H1 (cell line): ENCODE measurements at regions not wholly inside any gene's neighbourhood (a gene's known extent, or its start where the extent isn't known, plus 50 kb on each side); places are given as distances from the start of the nearest gene placed in this dataset.

Experiments used
- CTCF ChIA-PET: fragments of 300-600 bp; sonication (Branson Sonifier 250); formaldehyde crosslinking; loops from one replicate; lab custom pipeline; 2021; ENCODE audit not compliant: partially characterized antibody; lab: Charles Lee
- POLR2A ChIA-PET: fragments of 300-600 bp; sonication (Branson Sonifier 250); formaldehyde crosslinking; loops from one replicate; lab custom pipeline; 2021; ENCODE audit warnings: inconsistent platforms; ENCODE audit not compliant: partially characterized antibody; lab: Charles Lee
- DNase-seq, 2 experiments: peaks; one replicate each; pipeline versions ENCODE4 v3.0.0 to v3.0.0-alpha.2; 2010 to 2022; ENCODE audit warnings: low spot score in 2 of 2, low read depth in 1 of 2, mixed read lengths in 1 of 2
- FAIRE-seq: peaks from 2 replicates; lab custom pipeline; 2011; peaks lifted over from hg19 to GRCh38; lab: Jason Lieb, UNC
- H2AFZ ChIP-seq: 2 replicates; pipeline ENCODE4 v1.8.1; 2012; ENCODE audit warnings: low read length, inconsistent platforms
- H2AK5ac ChIP-seq: 2 replicates; pipeline ENCODE4 v1.6.1; 2013; ENCODE audit warnings: low read depth, low read length
- H2BK120ac ChIP-seq: replicated peaks from 2 replicates; pipeline ENCODE3; 2013; ENCODE audit warnings: low read depth, low read length, inconsistent platforms
- H2BK12ac ChIP-seq: 2 replicates; pipeline ENCODE4 v1.6.1; 2013; ENCODE audit warnings: low read depth, low read length
- H2BK15ac ChIP-seq: 2 replicates; pipeline ENCODE4 v1.6.1; 2013; ENCODE audit warnings: low read length
- H2BK20ac ChIP-seq: 2 replicates; pipeline ENCODE4 v1.6.1; 2013; ENCODE audit warnings: low read length
- H2BK5ac ChIP-seq: 2 replicates; pipeline ENCODE4 v1.6.1; 2013; ENCODE audit warnings: low read depth, low read length
- H3K14ac ChIP-seq: 2 replicates; pipeline ENCODE4 v1.6.1; 2013; ENCODE audit warnings: inconsistent platforms; ENCODE audit not compliant: insufficient read length
- H3K18ac ChIP-seq: 2 replicates; pipeline ENCODE4 v1.6.1; 2013; ENCODE audit warnings: low read length; ENCODE audit errors: extremely low read depth
- H3K23ac ChIP-seq: 2 replicates; pipeline ENCODE4 v1.6.1; 2013; ENCODE audit warnings: inconsistent platforms; ENCODE audit not compliant: insufficient read length
- H3K23me2 ChIP-seq: 2 replicates; pipeline ENCODE4 v1.6.1; 2013; ENCODE audit warnings: low read depth, low read length
- H3K27ac ChIP-seq: 2 replicates; pipeline ENCODE4 v1.6.1; 2011; ENCODE audit warnings: low read depth, low read length, inconsistent platforms
- H3K27me3 ChIP-seq, 4 experiments: replicated peaks in 1 of 4; 1 replicate in 1 of 4; 2 replicates in 3 of 4; pipeline versions ENCODE4 v1.6.1 to v1.8.1; 2011 to 2013; ENCODE audit warnings: low read length in 3 of 4, mild to moderate bottlenecking in 3 of 4, inconsistent platforms in 2 of 4, mixed read lengths in 2 of 4, moderate library complexity in 1 of 4; ENCODE audit not compliant: control insufficient read depth in 3 of 4, insufficient read depth in 3 of 4; ENCODE audit errors: extremely low read depth in 1 of 4
- H3K36me3 ChIP-seq, 4 experiments: 2 replicates each; pipeline versions ENCODE4 v1.6.1 to v1.8.1; 2011 to 2013; ENCODE audit warnings: mild to moderate bottlenecking in 4 of 4, low read length in 3 of 4, moderate library complexity in 2 of 4, control low read depth in 1 of 4, inconsistent platforms in 1 of 4; ENCODE audit not compliant: insufficient read depth in 4 of 4, control insufficient read depth in 2 of 4
- H3K4ac ChIP-seq: replicated peaks from 2 replicates; pipeline ENCODE3; 2013; ENCODE audit warnings: low read length, low read depth, mixed read lengths, inconsistent platforms; ENCODE audit not compliant: insufficient read length
- H3K4me1 ChIP-seq, 4 experiments: replicated peaks in 1 of 4; 1 replicate in 1 of 4; 2 replicates in 3 of 4; pipeline versions ENCODE4 v1.6.1 to v1.8.1; 2011 to 2013; ENCODE audit warnings: low read length in 3 of 4, inconsistent platforms in 2 of 4, mixed read lengths in 1 of 4; ENCODE audit not compliant: insufficient read depth in 4 of 4, control insufficient read depth in 3 of 4
- H3K4me2 ChIP-seq, 2 experiments: 2 replicates each; pipeline versions ENCODE4 v1.6.1 to v1.8.1; 2011 to 2013; ENCODE audit warnings: low read depth in 2 of 2, low read length in 2 of 2, control low read depth in 1 of 2, inconsistent platforms in 1 of 2, mild to moderate bottlenecking in 1 of 2; ENCODE audit not compliant: insufficient read depth in 1 of 2
- H3K4me3 ChIP-seq, 4 experiments: fragments of 200-600, 300-600 bp in 1 of 4; sonication (generic), shearing (Covaris generic), sonication (Bioruptor Twin) in 1 of 4; 2 replicates each; pipeline versions ENCODE4 v1.5.1 to v1.8.1; 2011 to 2016; ENCODE audit warnings: low read length in 4 of 4, low read depth in 3 of 4, control low read depth in 2 of 4, inconsistent platforms in 2 of 4, mild to moderate bottlenecking in 2 of 4, mixed read lengths in 1 of 4, moderate library complexity in 1 of 4; ENCODE audit not compliant: insufficient read depth in 2 of 4; ENCODE audit errors: extremely low read depth in 1 of 4
- H3K56ac ChIP-seq: replicated peaks from 2 replicates; pipeline ENCODE3; 2013; ENCODE audit warnings: low read depth, mild to moderate bottlenecking, mixed read lengths, low read length, inconsistent platforms; ENCODE audit not compliant: insufficient read length
- H3K79me1 ChIP-seq: 2 replicates; pipeline ENCODE4 v1.6.1; 2013; ENCODE audit warnings: low read depth, low read length, control low read depth
- H3K79me2 ChIP-seq, 2 experiments: 2 replicates each; pipeline versions ENCODE4 v1.6.1 to v1.8.1; 2012 to 2013; ENCODE audit warnings: low read length in 2 of 2, mild to moderate bottlenecking in 2 of 2, inconsistent platforms in 1 of 2; ENCODE audit not compliant: insufficient read depth in 2 of 2, control insufficient read depth in 1 of 2
- H3K9ac ChIP-seq, 4 experiments: replicated peaks in 1 of 4; 1 replicate in 1 of 4; 2 replicates in 3 of 4; pipeline versions ENCODE4 v1.6.1 to v1.8.1; 2011 to 2013; ENCODE audit warnings: low read depth in 3 of 4, low read length in 3 of 4, control low read depth in 2 of 4, mild to moderate bottlenecking in 2 of 4, moderate library complexity in 2 of 4, inconsistent platforms in 1 of 4; ENCODE audit errors: extremely low read depth in 1 of 4
- H3K9me3 ChIP-seq, 2 experiments: 2 replicates each; pipeline versions ENCODE4 v1.6.1 to v1.8.1; 2012 to 2013; ENCODE audit warnings: mild to moderate bottlenecking in 2 of 2, moderate library complexity in 2 of 2, control low read depth in 1 of 2, inconsistent platforms in 1 of 2, low read depth in 1 of 2, low read length in 1 of 2, mixed read lengths in 1 of 2; ENCODE audit not compliant: insufficient read depth in 2 of 2
- H4K20me1 ChIP-seq, 2 experiments: replicated peaks in 1 of 2; 2 replicates each; pipeline versions ENCODE3 to v1.8.1; 2011 to 2013; ENCODE audit warnings: inconsistent platforms in 2 of 2, low read length in 2 of 2, mild to moderate bottlenecking in 1 of 2; ENCODE audit not compliant: insufficient read depth in 2 of 2, control insufficient read depth in 1 of 2
- H4K5ac ChIP-seq: 2 replicates; pipeline ENCODE4 v1.6.1; 2013; ENCODE audit warnings: low read length, low read depth, mixed read lengths, inconsistent platforms; ENCODE audit not compliant: insufficient read length
- H4K8ac ChIP-seq: 2 replicates; pipeline ENCODE4 v1.8.0; 2013; ENCODE audit warnings: mild to moderate bottlenecking, moderate library complexity, low read length, inconsistent platforms; ENCODE audit not compliant: insufficient read depth; ENCODE audit errors: extremely low read depth
- H4K91ac ChIP-seq: replicated peaks from 2 replicates; pipeline ENCODE3; 2013; ENCODE audit warnings: low read length, mixed read lengths, inconsistent platforms; ENCODE audit not compliant: insufficient read length
- CEBPB ChIP-seq: IDR thresholded peaks from 2 replicates; pipeline ENCODE4 v1.6.1; 2012; ENCODE audit warnings: low read depth, low read length
- CHD2 ChIP-seq: IDR thresholded peaks from 2 replicates; pipeline ENCODE4 v1.6.1; 2012; ENCODE audit warnings: low read length, improper control_type of control experiment
- EZH2 ChIP-seq: fragments of 200-600 bp; sonication (generic); IDR thresholded peaks from 2 replicates; pipeline ENCODE4 v1.7.1; 2012; ENCODE audit warnings: low read depth, mild to moderate bottlenecking, moderate library complexity, low read length, inconsistent platforms; ENCODE audit not compliant: severe bottlenecking
- GABPA ChIP-seq: IDR thresholded peaks from 2 replicates; pipeline ENCODE4 v1.6.1; 2011; ENCODE audit warnings: mild to moderate bottlenecking, low read length, moderate library complexity, borderline replicate concordance; ENCODE audit not compliant: insufficient read depth
- HDAC2 ChIP-seq, 2 experiments: fragments of 300-600 bp in 1 of 2; sonication (generic) in 1 of 2; IDR thresholded peaks; 2 replicates each; pipeline ENCODE4 v1.6.1; 2011 to 2012; ENCODE audit warnings: low read depth in 2 of 2, low read length in 2 of 2, mild to moderate bottlenecking in 2 of 2, moderate library complexity in 2 of 2, borderline replicate concordance in 1 of 2, inconsistent platforms in 1 of 2
- NANOG ChIP-seq: IDR thresholded peaks from 2 replicates; pipeline ENCODE4 v1.6.1; 2011; ENCODE audit warnings: low read length, low read depth, mild to moderate bottlenecking, inconsistent platforms; ENCODE audit not compliant: insufficient read depth, poor library complexity, severe bottlenecking
- POLR2A ChIP-seq, 2 experiments: IDR thresholded peaks; 1 replicate in 1 of 2; 2 replicates in 1 of 2; pipeline ENCODE4 v1.6.1; 2011; ENCODE audit warnings: low read depth in 2 of 2, low read length in 2 of 2, mild to moderate bottlenecking in 2 of 2; ENCODE audit errors: control extremely low read depth in 1 of 2
- RFX5 ChIP-seq: IDR thresholded peaks from 2 replicates; pipeline ENCODE4 v1.6.1; 2011; ENCODE audit warnings: low read depth, low read length, improper control_type of control experiment, borderline replicate concordance
- SIRT6 ChIP-seq: IDR thresholded peaks from one replicate; pipeline ENCODE4 v1.7.1; 2012; ENCODE audit warnings: low read length, inconsistent platforms
- SP1 ChIP-seq: IDR thresholded peaks from 2 replicates; pipeline ENCODE4 v1.6.1; 2011; ENCODE audit warnings: low read depth, low read length
- SRF ChIP-seq: IDR thresholded peaks from 2 replicates; pipeline ENCODE4 v1.6.1; 2011; ENCODE audit warnings: mild to moderate bottlenecking, low read depth, low read length, moderate library complexity
- TCF12 ChIP-seq: IDR thresholded peaks from 2 replicates; pipeline ENCODE4 v1.6.1; 2011; ENCODE audit warnings: low read depth, mild to moderate bottlenecking, low read length
- ZNF274 ChIP-seq: IDR thresholded peaks from 2 replicates; pipeline ENCODE4 v1.7.0; 2012; ENCODE audit warnings: low read length, borderline replicate concordance; ENCODE audit errors: extremely low read depth
- WGBS, 2 experiments: shearing (Covaris generic) in 1 of 2; methylation state at CpG; one replicate each; pipeline versions ENCODE4 v1.1.6 to v1.1.7; 2013 to 2015; ENCODE audit warnings: low lambda C conversion rate in 2 of 2, mixed read lengths in 2 of 2, inconsistent platforms in 1 of 2, low coverage in 1 of 2, missing lambda C conversion rate in 1 of 2; ENCODE audit not compliant: insufficient replicate concordance in 2 of 2, insufficient coverage in 1 of 2, insufficient read length in 1 of 2; ENCODE audit errors: extremely low coverage in 1 of 2, missing lambda C conversion rate in 1 of 2; 5-methylcytosine and 5-hydroxymethylcytosine counted together

DNA sequence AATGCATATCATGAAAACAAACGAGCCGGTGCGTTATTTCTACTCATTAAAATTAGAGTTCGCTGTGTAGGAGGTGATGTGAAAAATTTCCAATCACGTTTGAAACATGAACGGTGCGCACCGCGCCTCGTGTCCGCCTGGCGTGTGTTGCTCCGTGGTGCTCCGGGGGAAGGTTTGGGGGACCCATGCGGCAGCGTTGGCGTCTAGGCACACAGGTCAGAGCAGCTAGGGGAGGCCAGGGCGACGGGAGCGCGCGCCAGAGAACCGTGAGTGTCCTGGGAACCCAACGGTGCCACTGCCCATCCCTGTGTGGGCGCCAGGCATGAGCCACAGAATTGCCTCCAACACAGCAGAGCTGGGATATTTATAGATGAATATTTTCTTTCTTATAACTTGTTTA is 70.6 kb upstream of the ADARB2 start:
- Histone ChIP-seq H3K4me3 (no peak overlapping the region), H3K79me2 (no peaks in the 10 kb centered on the region), H3K14ac (no peak overlapping the region), H2BK15ac (no peak overlapping the region), H3K4me2 (no peak overlapping the region), H4K91ac (no peak overlapping the region), H2AFZ (no peak overlapping the region), H3K18ac (no peak overlapping the region), H3K23me2 (no peaks in the 10 kb centered on the region), H3K56ac (no peak overlapping the region), H3K4ac (no peak overlapping the region), H2BK120ac (no peak overlapping the region), H3K4me1 (0 out of 7 replicates have a peak, but pooled peaks cover 0 to 5% (median 0%) of the 10 kb centered on the region in 4 experiments), H3K27me3 (no peaks in the 10 kb centered on the region; a peak in 1 of 7 replicates), H2AK5ac (no peak overlapping the region)
- TF ChIP-seq RFX5 (no peak), GABPA (no peak), TCF12 (no peak), POLR2A (IDR thresholded peaks at IDR 0.05; ENCODE audit: control extremely low read depth in 1 of 2, low read depth in 2 of 2, low read length in 2 of 2) (no peak), CHD2 (no peak), CEBPB (no peak), SP1 (no peak), ZNF274 (no peak), NANOG (no peak), SIRT6 (no peak), EZH2 (no peak), SRF (no peak), HDAC2 (IDR thresholded peaks at IDR 0.05; ENCODE audit: borderline replicate concordance in 1 of 2, low read depth in 2 of 2, low read length in 2 of 2) (no peak)
- TF ChIP-seq, all 59 proteins: peak for 0
- Histone ChIP-seq H2BK12ac (no peak overlapping the region), H3K79me1 (no peaks in the 10 kb centered on the region), H4K8ac (no peak overlapping the region), H2BK5ac (no peak overlapping the region), H3K23ac (no peak overlapping the region), H3K9ac (no peak overlapping the region), H3K36me3 (no peaks in the 10 kb centered on the region), H3K9me3 (no peaks in the 10 kb centered on the region), H4K20me1 (no peaks in the 10 kb centered on the region), H2BK20ac (no peak overlapping the region), H3K27ac (no peak overlapping the region), H4K5ac (no peak overlapping the region)
- CTCF ChIA-PET = no interaction called here
- no peak for FAIRE-seq
- POLR2A ChIA-PET = interaction anchor here (0.5 to 0.6 kb wide), 2 partner anchors 23 to 742 kb away, joined by 3 read pairs; no protein-coding TSS in a partner anchor
- DNase-seq = no peak
- 87% methylated on average over 25 of the region's 25 CpGs; no CpG with 5 or more reads in 1 of the 2 experiments for WGBS, 2 experiments
